ENCODE measurements at regions not wholly inside any gene's neighbourhood (a gene's known extent, or its start where the extent isn't known, plus 50 kb on each side); places are given as distances from the start of the nearest gene placed in this dataset.

DNA sequence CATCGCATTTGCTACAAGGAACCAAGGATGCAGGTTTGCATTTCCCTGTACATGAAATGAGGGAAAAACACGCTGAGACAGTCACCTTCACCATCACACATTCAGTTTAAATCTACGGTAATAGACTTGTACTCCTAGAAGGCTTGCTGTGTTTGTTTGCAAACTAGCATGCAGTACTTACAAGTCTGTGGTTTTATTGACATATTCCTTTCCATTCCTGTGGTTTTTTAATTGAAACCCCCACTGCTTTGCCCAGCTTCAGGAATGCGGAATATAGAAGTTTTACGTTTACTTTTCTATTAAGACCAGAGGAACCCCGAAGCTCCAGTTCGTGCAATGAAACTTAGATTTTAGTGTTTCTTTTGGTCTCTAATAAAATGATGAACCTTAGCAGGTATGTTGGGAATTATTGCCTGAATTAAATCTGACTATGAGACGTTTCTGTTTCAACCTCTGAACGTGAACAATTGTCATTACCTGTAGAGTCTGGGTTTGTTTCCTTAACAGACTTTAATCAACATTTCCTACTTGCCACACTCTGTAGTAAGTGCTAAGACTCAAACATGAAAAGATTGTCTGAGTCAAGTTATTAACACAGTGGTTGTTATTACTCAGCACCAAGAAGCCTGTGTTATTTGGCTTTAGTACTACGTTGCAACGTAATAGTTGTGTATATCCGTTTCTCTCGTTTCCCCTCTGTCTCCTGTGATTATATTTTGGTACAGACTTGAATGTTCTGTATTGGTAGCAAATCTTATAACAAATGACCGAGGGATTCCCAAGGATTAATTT, 793.3 kb upstream of the GOT2 start:
- 0% methylated on average over 14 of the region's 14 CpGs for WGBS (ENCODE audit: insufficient coverage, low coverage, missing lambda C conversion rate)
- ChIA-PET POLR2A (no interaction called here), CTCF (ENCODE audit: low intra/inter-chr PET ratio) (no interaction called here)
- H3K27ac ChIP-seq (ENCODE audit: extremely low read depth, low read depth, low read length) = no peak overlapping the region
- BruUV-seq (replicated peaks) = no TSS peak
- FAIRE-seq (no peak), ATAC-seq (no peak), DNase-seq (ENCODE audit: extremely low read depth in 1 of 4, low spot score in 3 of 4) (no peak)
- H3K79me2 ChIP-seq (ENCODE audit: control insufficient read depth, insufficient read depth, low read length) = no peaks in the 10 kb centered on the region
- H3K27me3 ChIP-seq (ENCODE audit: control insufficient read depth in 2 of 2, insufficient read depth in 2 of 2, low read length in 2 of 2) = no peaks in the 10 kb centered on the region
- H4K20me1 ChIP-seq (replicated peaks; ENCODE audit: control insufficient read depth, insufficient read depth, low read length) = no peaks in the 10 kb centered on the region
- no peaks in the 10 kb centered on the region for H3K9me1 ChIP-seq (ENCODE audit: control insufficient read depth, insufficient read depth, low read length)
- no peak overlapping the region for H3K9ac ChIP-seq (ENCODE audit: insufficient read depth in 1 of 2, low read depth in 2 of 2, low read length in 2 of 2)
- no peaks in the 10 kb centered on the region for H3K36me3 ChIP-seq (ENCODE audit: control insufficient read depth, insufficient read depth, low read length)
- in situ Hi-C loops (cut with MboI) = no loop called here
- TF ChIP-seq LEF1 (IDR thresholded peaks at IDR 0.05) = no peak
- TF ChIP-seq ZBTB17 (CRISPR knock-in tag; IDR thresholded peaks at IDR 0.05) = no peak
- no peak for TF ChIP-seq SAP30 (IDR thresholded peaks at IDR 0.05; ENCODE audit: borderline replicate concordance, insufficient read depth, low read depth, low read length, poor library complexity, severe bottlenecking)
- TF ChIP-seq NFRKB (IDR thresholded peaks at IDR 0.05; ENCODE audit: low read depth) = no peak
- no peak for TF ChIP-seq SMAD1 (IDR thresholded peaks at IDR 0.05; ENCODE audit: low read depth, low read length, partially characterized antibody)
- no peak for TF ChIP-seq ZC3H8 (IDR thresholded peaks at IDR 0.05)
- intact Hi-C loops (cut with micrococcal nuclease) = no loop called here
- no peaks in the 10 kb centered on the region for H3K4me1 ChIP-seq (replicated peaks in 1 of 2; ENCODE audit: control insufficient read depth in 2 of 2, insufficient read depth in 2 of 2, low read length in 2 of 2)
- H3K4me3 ChIP-seq = no peak overlapping the region
- H2AFZ ChIP-seq (ENCODE audit: low read depth, low read length) = no peak overlapping the region
- no peak overlapping the region for H3K4me2 ChIP-seq (ENCODE audit: insufficient read depth, low read length)
- H3K9me3 ChIP-seq (replicated peaks; ENCODE audit: control insufficient read depth, insufficient read depth, low read depth, low read length) = no peaks in the 10 kb centered on the region

DNA sequence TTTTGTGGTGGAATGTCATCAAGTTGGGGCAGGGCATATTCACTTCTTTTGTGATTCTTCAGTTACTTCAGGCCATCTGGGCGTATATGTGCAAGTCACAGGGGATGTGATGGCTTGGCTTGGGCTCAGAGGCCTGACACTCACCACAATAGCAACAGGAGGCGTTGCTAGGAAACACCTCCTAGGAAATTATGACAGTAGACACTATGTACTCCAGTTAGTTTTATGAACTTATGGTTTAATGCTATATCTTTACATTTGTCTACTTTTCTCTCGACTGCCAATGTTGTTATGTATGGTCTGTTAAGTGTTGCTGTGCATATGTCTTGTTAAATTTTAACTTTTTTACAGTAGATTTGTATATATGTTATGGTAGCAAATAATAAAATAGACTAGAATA, 788.7 kb upstream of the GOT2 start:
- BruUV-seq (replicated peaks) = no TSS peak
- Histone ChIP-seq H3K36me3 (ENCODE audit: control insufficient read depth, insufficient read depth, low read length) (no peaks in the 10 kb centered on the region), H3K9ac (ENCODE audit: insufficient read depth in 1 of 2, low read depth in 2 of 2, low read length in 2 of 2) (no peak overlapping the region), H3K4me3 (no peak overlapping the region), H2AFZ (ENCODE audit: low read depth, low read length) (no peak overlapping the region), H3K79me2 (ENCODE audit: control insufficient read depth, insufficient read depth, low read length) (no peaks in the 10 kb centered on the region), H3K9me3 (replicated peaks; ENCODE audit: control insufficient read depth, insufficient read depth, low read depth, low read length) (no peaks in the 10 kb centered on the region), H3K27me3 (ENCODE audit: control insufficient read depth in 2 of 2, insufficient read depth in 2 of 2, low read length in 2 of 2) (no peaks in the 10 kb centered on the region), H3K4me2 (ENCODE audit: insufficient read depth, low read length) (no peak overlapping the region), H3K9me1 (ENCODE audit: control insufficient read depth, insufficient read depth, low read length) (no peaks in the 10 kb centered on the region), H4K20me1 (replicated peaks; ENCODE audit: control insufficient read depth, insufficient read depth, low read length) (no peaks in the 10 kb centered on the region), H3K4me1 (replicated peaks in 1 of 2; ENCODE audit: control insufficient read depth in 2 of 2, insufficient read depth in 2 of 2, low read length in 2 of 2) (no peaks in the 10 kb centered on the region), H3K27ac (ENCODE audit: extremely low read depth, low read depth, low read length) (no peak overlapping the region)
- ChIA-PET POLR2A (no interaction called here), CTCF (ENCODE audit: low intra/inter-chr PET ratio) (no interaction called here)
- intact Hi-C loops (cut with micrococcal nuclease) = no loop called here
- ATAC-seq (no peak), FAIRE-seq (no peak), DNase-seq (ENCODE audit: extremely low read depth in 1 of 4, low spot score in 3 of 4) (peak in 1 of 4 experiments; percentile 12)
- in situ Hi-C loops (cut with MboI) = no loop called here
- 0% methylated on average over 3 of the region's 3 CpGs for WGBS (ENCODE audit: insufficient coverage, low coverage, missing lambda C conversion rate)
- TF ChIP-seq RHOXF2B (CRISPR knock-in tag; conservative IDR thresholded peaks at IDR 0.05) (no peak), RFX1 (IDR thresholded peaks at IDR 0.05) (0 out of 2 replicates have a peak, but pooled peaks have one; percentile 27), ZNF253 (CRISPR knock-in tag; conservative IDR thresholded peaks at IDR 0.05) (no peak), JUND (IDR thresholded peaks at IDR 0.05; ENCODE audit: borderline replicate concordance, low read depth, low read length) (no peak), JUND (tag; IDR thresholded peaks at IDR 0.05; ENCODE audit: borderline replicate concordance, low read depth, low read length) (no peak), CBFA2T2 (conservative IDR thresholded peaks at IDR 0.05) (no peak)
- TF ChIP-seq, protein P1, sequence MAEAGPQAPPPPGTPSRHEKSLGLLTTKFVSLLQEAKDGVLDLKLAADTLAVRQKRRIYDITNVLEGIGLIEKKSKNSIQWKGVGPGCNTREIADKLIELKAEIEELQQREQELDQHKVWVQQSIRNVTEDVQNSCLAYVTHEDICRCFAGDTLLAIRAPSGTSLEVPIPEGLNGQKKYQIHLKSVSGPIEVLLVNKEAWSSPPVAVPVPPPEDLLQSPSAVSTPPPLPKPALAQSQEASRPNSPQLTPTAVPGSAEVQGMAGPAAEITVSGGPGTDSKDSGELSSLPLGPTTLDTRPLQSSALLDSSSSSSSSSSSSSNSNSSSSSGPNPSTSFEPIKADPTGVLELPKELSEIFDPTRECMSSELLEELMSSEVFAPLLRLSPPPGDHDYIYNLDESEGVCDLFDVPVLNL (CRISPR knock-in tag; IDR thresholded peaks at IDR 0.05; ENCODE audit: low read depth) = no peak
